Natural killer cell (primary cell): ENCODE measurements at regions not wholly inside any gene's neighbourhood (a gene's known extent, or its start where the extent isn't known, plus 50 kb on each side); places are given as distances from the start of the nearest gene placed in this dataset.

Source experiments
- ATAC-seq, 3 donors: fragments of 150-1000 bp in 2 of 3; fragments of 200-7000 bp in 1 of 3; cut with Tn5 transposase; 1 replicate in 1 of 3; 2 replicates in 2 of 3; pipeline ENCODE4 v1.10.0; 2021; ENCODE audit warnings: mild to moderate bottlenecking in 2 of 3, moderate library complexity in 2 of 3
- DNase-seq, 2 donors: peaks; one replicate each; pipeline versions ENCODE4 v3.0.0 to v3.0.0-alpha.2; 2013 to 2021; ENCODE audit warnings: mixed read lengths in 1 of 2
- H3K27ac ChIP-seq: one replicate; pipeline ENCODE4 v1.5.1; 2013; ENCODE audit warnings: mild to moderate bottlenecking, low read length
- H3K27me3 ChIP-seq: one replicate; pipeline ENCODE4 v1.6.1; 2013; ENCODE audit warnings: low read length; ENCODE audit not compliant: control insufficient read depth, insufficient read depth
- H3K36me3 ChIP-seq: one replicate; pipeline ENCODE4 v1.6.1; 2013; ENCODE audit warnings: low read length; ENCODE audit not compliant: control insufficient read depth, insufficient read depth
- H3K4me1 ChIP-seq: one replicate; pipeline ENCODE4 v1.6.1; 2013; ENCODE audit warnings: low read length; ENCODE audit not compliant: control insufficient read depth, insufficient read depth
- H3K4me3 ChIP-seq: one replicate; pipeline ENCODE4 v1.5.1; 2013; ENCODE audit warnings: low read length
- H3K9me3 ChIP-seq: one replicate; pipeline ENCODE4 v1.6.1; 2013; ENCODE audit warnings: low read length; ENCODE audit not compliant: control insufficient read depth, insufficient read depth
- H3K27ac Mint-ChIP-seq, 2 donors: one replicate each; pipeline ENCODE4 v1.8.0; 2022; ENCODE audit warnings: mild to moderate bottlenecking in 2 of 2, mixed read lengths in 2 of 2, moderate library complexity in 1 of 2
- H3K27me3 Mint-ChIP-seq, 2 donors: one replicate each; pipeline ENCODE4 v1.8.0; 2022; ENCODE audit warnings: low read depth in 2 of 2, mixed read lengths in 2 of 2
- H3K36me3 Mint-ChIP-seq: one replicate; pipeline ENCODE4 v1.8.0; 2022; ENCODE audit warnings: mixed read lengths
- H3K4me1 Mint-ChIP-seq, 2 donors: one replicate each; pipeline ENCODE4 v1.8.0; 2022; ENCODE audit warnings: mixed read lengths in 2 of 2
- H3K4me3 Mint-ChIP-seq: one replicate; pipeline ENCODE4 v1.8.0; 2022; ENCODE audit warnings: mild to moderate bottlenecking, moderate library complexity, mixed read lengths
- H3K9me3 Mint-ChIP-seq, 2 donors: one replicate each; pipeline ENCODE4 v1.8.0; 2022; ENCODE audit warnings: mixed read lengths in 2 of 2
- WGBS: methylation state at CpG from one replicate; pipeline ENCODE4 v1.1.7; 2013; ENCODE audit warnings: missing lambda C conversion rate; ENCODE audit not compliant: insufficient coverage; 5-methylcytosine and 5-hydroxymethylcytosine counted together
- intact Hi-C: fragments of 100-400 bp; cut with micrococcal nuclease; formaldehyde crosslinking; loops from one replicate; pipeline ENCODE4 v1.14.2; 2022
- TF ChIP-seq, protein P1 (sequence below): fragments of 200-600 bp; IDR thresholded peaks from one replicate; pipeline ENCODE4 v1.8.0; 2022; ENCODE audit warnings: antibody characterized with exemption

DNA sequence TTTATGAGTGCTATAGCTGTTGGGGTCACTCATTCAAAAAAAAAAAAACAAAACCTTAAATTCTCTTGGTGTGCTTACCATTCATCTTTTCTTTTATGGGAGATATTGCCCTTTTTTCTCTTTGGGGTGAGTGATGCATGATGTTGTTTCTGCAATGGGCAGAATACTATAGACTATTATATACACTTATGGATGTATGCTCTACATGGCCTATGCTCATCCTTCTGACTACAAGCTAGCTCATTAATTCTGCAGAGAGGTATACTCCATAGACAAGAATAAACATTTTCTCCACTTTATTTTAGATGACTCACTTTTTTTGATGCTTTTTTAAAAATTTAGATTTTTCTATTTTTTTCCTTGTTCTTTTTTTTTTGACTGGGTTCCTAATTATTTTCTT is 160.3 kb upstream of the ANK2 start:
- intact Hi-C loops, result no loop called here

DNA sequence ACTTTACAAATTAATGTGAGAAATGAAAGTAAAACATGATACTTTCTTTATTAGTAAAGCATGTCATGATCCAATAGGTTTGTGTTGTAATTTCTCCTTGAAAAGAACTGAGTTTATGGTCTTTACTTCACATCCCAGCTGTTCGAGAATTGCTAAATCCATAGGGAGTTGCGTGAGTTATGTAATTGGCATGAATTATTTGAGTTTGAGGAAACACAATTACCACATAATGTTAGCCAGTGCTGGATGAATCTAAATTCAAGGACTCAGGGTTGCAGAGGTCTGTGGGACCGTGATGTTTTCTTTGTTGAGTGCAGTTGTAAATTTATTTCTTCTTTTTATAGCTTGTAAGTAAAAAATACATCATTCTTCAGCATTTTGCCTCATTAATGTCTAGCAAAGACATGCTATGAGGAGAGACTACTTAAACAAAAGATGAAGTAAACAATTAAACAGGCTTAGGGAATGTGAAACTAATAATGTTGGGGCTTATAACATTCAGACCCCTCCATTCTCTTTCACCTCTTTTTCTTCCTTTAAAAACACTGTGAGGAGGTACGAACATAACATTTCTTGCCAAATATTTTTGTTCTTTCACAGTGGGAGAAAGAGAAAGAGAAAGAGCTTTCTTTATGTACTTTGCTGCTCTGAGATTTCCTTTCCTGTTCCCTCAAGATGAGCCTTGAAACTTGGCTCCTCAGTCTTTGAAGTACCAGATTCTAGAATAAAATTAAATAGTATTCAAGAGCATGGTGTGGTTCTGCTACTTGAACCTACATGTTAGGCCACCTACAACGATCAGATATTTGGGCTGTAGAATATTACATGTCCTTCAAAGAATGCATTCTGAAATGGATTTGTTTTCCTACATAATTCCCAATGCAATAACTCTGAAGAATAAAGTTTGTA is 159.6 kb upstream of the ANK2 start:
- H3K4me1 ChIP-seq, result no peaks in the 10 kb centered on the region
- no peak overlapping the region for H3K27ac Mint-ChIP-seq
- no peak overlapping the region for H3K4me3 ChIP-seq
- H3K27me3 ChIP-seq, result no peaks in the 10 kb centered on the region
- ATAC-seq (no peak), DNase-seq (no peak)
- H3K9me3 Mint-ChIP-seq, result no peaks in the 10 kb centered on the region
- H3K36me3 Mint-ChIP-seq, result no peaks in the 10 kb centered on the region
- H3K27ac ChIP-seq, result no peak overlapping the region
- TF ChIP-seq, protein P1, sequence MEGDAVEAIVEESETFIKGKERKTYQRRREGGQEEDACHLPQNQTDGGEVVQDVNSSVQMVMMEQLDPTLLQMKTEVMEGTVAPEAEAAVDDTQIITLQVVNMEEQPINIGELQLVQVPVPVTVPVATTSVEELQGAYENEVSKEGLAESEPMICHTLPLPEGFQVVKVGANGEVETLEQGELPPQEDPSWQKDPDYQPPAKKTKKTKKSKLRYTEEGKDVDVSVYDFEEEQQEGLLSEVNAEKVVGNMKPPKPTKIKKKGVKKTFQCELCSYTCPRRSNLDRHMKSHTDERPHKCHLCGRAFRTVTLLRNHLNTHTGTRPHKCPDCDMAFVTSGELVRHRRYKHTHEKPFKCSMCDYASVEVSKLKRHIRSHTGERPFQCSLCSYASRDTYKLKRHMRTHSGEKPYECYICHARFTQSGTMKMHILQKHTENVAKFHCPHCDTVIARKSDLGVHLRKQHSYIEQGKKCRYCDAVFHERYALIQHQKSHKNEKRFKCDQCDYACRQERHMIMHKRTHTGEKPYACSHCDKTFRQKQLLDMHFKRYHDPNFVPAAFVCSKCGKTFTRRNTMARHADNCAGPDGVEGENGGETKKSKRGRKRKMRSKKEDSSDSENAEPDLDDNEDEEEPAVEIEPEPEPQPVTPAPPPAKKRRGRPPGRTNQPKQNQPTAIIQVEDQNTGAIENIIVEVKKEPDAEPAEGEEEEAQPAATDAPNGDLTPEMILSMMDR, result no peak
- H3K9me3 ChIP-seq, result no peaks in the 10 kb centered on the region
- no peaks in the 10 kb centered on the region for H3K4me1 Mint-ChIP-seq
- no peak overlapping the region for H3K4me3 Mint-ChIP-seq
- H3K27me3 Mint-ChIP-seq, result no peaks in the 10 kb centered on the region
- no peaks in the 10 kb centered on the region for H3K36me3 ChIP-seq
- intact Hi-C loops, result no loop called here
- 86% methylated on average over 3 of the region's 5 CpGs for WGBS

More for the DNA sequence above, 160.3 kb upstream of the ANK2 start:
- H3K9me3 ChIP-seq, result no peaks in the 10 kb centered on the region
- no peak for DNase-seq
- H3K36me3 Mint-ChIP-seq, result no peaks in the 10 kb centered on the region
- H3K4me3 Mint-ChIP-seq, result no peak overlapping the region
- no peaks in the 10 kb centered on the region for H3K4me1 ChIP-seq
- no peak overlapping the region for H3K27ac ChIP-seq
- no peaks in the 10 kb centered on the region for H3K4me1 Mint-ChIP-seq
- H3K27ac Mint-ChIP-seq, result no peak overlapping the region
- TF ChIP-seq, protein P1, result no peak
- no peak overlapping the region for H3K4me3 ChIP-seq
- no peaks in the 10 kb centered on the region for H3K9me3 Mint-ChIP-seq
- no peak for ATAC-seq
- no peaks in the 10 kb centered on the region for H3K27me3 Mint-ChIP-seq
- H3K36me3 ChIP-seq, result no peaks in the 10 kb centered on the region
- no peaks in the 10 kb centered on the region for H3K27me3 ChIP-seq

DNA sequence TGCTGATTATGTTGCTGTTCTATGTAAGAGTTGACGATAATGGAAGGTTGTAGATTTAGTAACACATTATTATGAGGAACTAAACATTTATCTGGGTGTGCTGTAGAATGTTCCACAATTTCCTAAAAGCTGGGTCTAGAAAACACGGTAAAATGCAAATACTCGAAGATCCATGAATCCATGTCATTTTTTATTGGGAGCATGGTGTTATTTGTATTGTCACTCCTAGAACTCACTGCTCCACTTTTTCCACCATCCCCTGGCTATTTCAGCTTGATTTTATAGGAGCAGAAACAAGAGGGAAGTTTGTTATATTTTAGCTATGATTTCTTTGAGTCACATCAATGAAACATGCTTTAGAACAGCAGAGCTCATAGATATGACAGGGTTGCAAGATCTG is 155.0 kb upstream of the ANK2 start:
- Histone ChIP-seq H3K27ac (no peak overlapping the region), H3K27me3 (no peaks in the 10 kb centered on the region), H3K9me3 (no peaks in the 10 kb centered on the region), H3K4me3 (no peak overlapping the region), H3K4me1 (no peaks in the 10 kb centered on the region), H3K36me3 (no peaks in the 10 kb centered on the region)
- WGBS, result 75% methylated on average over 3 of the region's 3 CpGs
- no peaks in the 10 kb centered on the region for H3K36me3 Mint-ChIP-seq
- intact Hi-C loops, result no loop called here
- TF ChIP-seq, protein P1, result no peak
- no peaks in the 10 kb centered on the region for H3K9me3 Mint-ChIP-seq
- DNase-seq (no peak), ATAC-seq (no peak)
- H3K27ac Mint-ChIP-seq, result no peak overlapping the region
- no peaks in the 10 kb centered on the region for H3K4me1 Mint-ChIP-seq
- no peaks in the 10 kb centered on the region for H3K27me3 Mint-ChIP-seq
- no peak overlapping the region for H3K4me3 Mint-ChIP-seq

DNA sequence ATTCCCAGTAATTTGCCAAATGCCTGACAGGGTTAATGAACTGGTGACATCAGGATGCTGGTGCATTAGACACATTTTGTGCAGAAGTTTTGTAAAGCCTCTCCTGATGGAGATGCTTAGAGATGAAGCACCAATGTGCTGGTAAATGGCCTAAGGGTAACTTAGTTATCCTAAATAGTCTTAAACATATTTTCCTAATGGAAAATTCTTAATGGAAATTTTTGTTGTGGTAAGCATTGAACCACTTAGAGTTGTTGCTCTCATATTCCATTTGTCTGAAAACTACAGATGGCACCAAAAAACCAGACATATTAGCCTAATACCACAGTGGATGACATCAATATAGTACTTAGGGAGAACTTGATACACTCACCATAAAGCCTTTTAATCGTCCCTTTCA is 154.5 kb upstream of the ANK2 start:
- 73% methylated on average over 1 of the region's 1 CpG for WGBS
- Histone ChIP-seq H3K27me3 (no peaks in the 10 kb centered on the region), H3K36me3 (no peaks in the 10 kb centered on the region), H3K4me1 (no peaks in the 10 kb centered on the region), H3K27ac (no peak overlapping the region), H3K9me3 (no peaks in the 10 kb centered on the region), H3K4me3 (no peak overlapping the region)
- DNase-seq, result no peak
- Mint-ChIP-seq H3K27me3 (no peaks in the 10 kb centered on the region), H3K4me1 (no peaks in the 10 kb centered on the region), H3K9me3 (no peaks in the 10 kb centered on the region), H3K36me3 (no peaks in the 10 kb centered on the region), H3K27ac (no peak overlapping the region), H3K4me3 (no peak overlapping the region)
- intact Hi-C loops, result no loop called here
- TF ChIP-seq, protein P1, result no peak
- no peak for ATAC-seq
